ENCODE measurements at regions not wholly inside any gene's neighbourhood (a gene's known extent, or its start where the extent isn't known, plus 50 kb on each side); places are given as distances from the start of the nearest gene placed in this dataset.

- no peak for DNase-seq (ENCODE audit: low spot score)
Measured at GRCh38 chr18:37937287-37937686, 371.7 kb upstream of the CELF4 start.

- DNase-seq (ENCODE audit: low spot score): no peak
Measured at GRCh38 chr18:37935086-37935485, 369.5 kb upstream of the CELF4 start.

GRCh38 chr18:37930640-37931039 is 365.0 kb upstream of the CELF4 start:
- DNase-seq (ENCODE audit: low spot score): no peak

GRCh38 chr18:37922162-37922561 is 356.6 kb upstream of the CELF4 start:
- DNase-seq (ENCODE audit: low spot score): peak; percentile 27

GRCh38 chr18:37920865-37921264 is 355.3 kb upstream of the CELF4 start:
- DNase-seq (ENCODE audit: low spot score): no peak

GRCh38 chr18:37913051-37913450 is 347.5 kb upstream of the CELF4 start:
- no peak for DNase-seq (ENCODE audit: low spot score)

- DNase-seq (ENCODE audit: low spot score): no peak
Measured at GRCh38 chr18:37902344-37902743, 336.7 kb upstream of the CELF4 start.

- DNase-seq (ENCODE audit: low spot score): no peak
Measured at GRCh38 chr18:37900326-37900725, 334.7 kb upstream of the CELF4 start.

- DNase-seq (ENCODE audit: low spot score): no peak
Measured at GRCh38 chr18:37889963-37890362, 324.4 kb upstream of the CELF4 start.

- DNase-seq (ENCODE audit: low spot score): no peak
Measured at GRCh38 chr18:37874721-37875120, 309.1 kb upstream of the CELF4 start.

- DNase-seq (ENCODE audit: low spot score): no peak
Measured at GRCh38 chr18:37873416-37873815, 307.8 kb upstream of the CELF4 start.

GRCh38 chr18:37872562-37872961 is 307.0 kb upstream of the CELF4 start:
- no peak for DNase-seq (ENCODE audit: low spot score)

GRCh38 chr18:37871561-37871960 is 306.0 kb upstream of the CELF4 start:
- no peak for DNase-seq (ENCODE audit: low spot score)

GRCh38 chr18:37869051-37869450 is 303.5 kb upstream of the CELF4 start:
- no peak for DNase-seq (ENCODE audit: low spot score)

- no peak for DNase-seq (ENCODE audit: low spot score)
Measured at GRCh38 chr18:37864122-37864521, 298.5 kb upstream of the CELF4 start.

- no peak for DNase-seq (ENCODE audit: low spot score)
Measured at GRCh38 chr18:37861981-37862380, 296.4 kb upstream of the CELF4 start.

- DNase-seq (ENCODE audit: low spot score): no peak
Measured at GRCh38 chr18:37854396-37854795, 288.8 kb upstream of the CELF4 start.

- no peak for DNase-seq (ENCODE audit: low spot score)
Measured at GRCh38 chr18:37853706-37854105, 288.1 kb upstream of the CELF4 start.

- no peak for DNase-seq (ENCODE audit: low spot score)
Measured at GRCh38 chr18:37852464-37852863, 286.9 kb upstream of the CELF4 start.

- no peak for DNase-seq (ENCODE audit: low spot score)
Measured at GRCh38 chr18:37847544-37847943, 281.9 kb upstream of the CELF4 start.

- no peak for DNase-seq (ENCODE audit: low spot score)
Measured at GRCh38 chr18:37846996-37847395, 281.4 kb upstream of the CELF4 start.

- no peak for DNase-seq (ENCODE audit: low spot score)
Measured at GRCh38 chr18:37845498-37845897, 279.9 kb upstream of the CELF4 start.

- DNase-seq (ENCODE audit: low spot score): no peak
Measured at GRCh38 chr18:37844209-37844970, 278.8 kb upstream of the CELF4 start.

GRCh38 chr18:37838083-37838482 is 272.5 kb upstream of the CELF4 start:
- no peak for DNase-seq (ENCODE audit: low spot score)

Measured in kidney capillary endothelial cell (primary cell).